Fibroblast of lung (primary cell): ENCODE measurements at regions not wholly inside any gene's neighbourhood (a gene's known extent, or its start where the extent isn't known, plus 50 kb on each side); places are given as distances from the start of the nearest gene placed in this dataset.

ENCODE experiments used
- CTCF ChIP-seq, 2 donors: IDR thresholded peaks in 1 of 2; conservative IDR thresholded peaks in 1 of 2; 1 replicate in 1 of 2; 2 replicates in 1 of 2; pipeline ENCODE4 v1.5.1; 2011 to 2012; ENCODE audit warnings: low read length in 2 of 2, control low read depth in 1 of 2, inconsistent platforms in 1 of 2, low read depth in 1 of 2, mild to moderate bottlenecking in 1 of 2
- EZH2 ChIP-seq: IDR thresholded peaks from 2 replicates; pipeline ENCODE4 v1.5.1; 2012; ENCODE audit warnings: low read length, control low read depth, mild to moderate bottlenecking; ENCODE audit errors: missing control alignments

- TF ChIP-seq EZH2 (no peak), CTCF (conservative IDR thresholded peaks at IDR 0.05 in 1 of 2, IDR thresholded peaks at IDR 0.05 in 1 of 2; ENCODE audit: low read depth in 1 of 2, low read length in 2 of 2) (no peak)
These were observed 204.7 kb upstream of the SLC35B3 start for GRCh38 chr6:8639928-8640649.
